ENCODE measurements at regions not wholly inside any gene's neighbourhood (a gene's known extent, or its start where the extent isn't known, plus 50 kb on each side); places are given as distances from the start of the nearest gene placed in this dataset.

DNA sequence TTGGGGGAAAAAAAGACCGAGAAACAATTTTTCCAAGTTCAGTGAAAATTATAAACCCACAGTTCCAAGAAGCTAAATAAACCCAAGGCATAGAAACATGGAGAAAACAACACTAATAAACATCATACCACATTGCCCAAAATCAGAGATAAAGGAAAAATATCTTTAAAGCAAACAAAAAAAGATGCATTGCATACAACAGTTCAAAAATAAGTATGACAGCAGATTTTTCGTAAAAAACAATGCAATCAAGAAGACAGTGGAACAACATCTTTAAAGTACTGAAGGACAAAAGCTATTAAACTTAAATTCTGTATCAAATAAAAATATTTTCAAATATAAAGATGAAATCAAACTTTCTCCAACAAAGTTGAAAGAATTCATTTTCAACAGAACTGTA lies 921.3 kb downstream of the METTL15 start:
- no peak for DNase-seq

DNA sequence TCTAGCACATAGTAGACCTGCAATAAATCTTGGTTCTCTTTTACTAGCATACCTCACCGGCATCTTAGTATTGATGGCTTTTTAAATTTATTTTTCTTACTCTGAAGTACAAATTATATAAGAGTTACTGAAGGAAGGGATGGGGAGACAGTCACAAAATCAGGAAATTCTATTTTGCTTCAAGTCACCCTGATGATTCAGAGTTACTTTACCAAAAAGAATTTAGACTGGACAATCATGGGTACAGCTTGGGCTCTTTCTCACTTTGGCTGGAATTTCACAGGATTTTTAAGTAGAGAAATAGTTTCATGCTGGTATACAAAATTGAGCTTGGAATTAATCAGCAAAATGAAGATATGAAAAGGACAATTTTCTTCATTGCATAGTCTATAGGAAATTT lies 919.2 kb downstream of the METTL15 start:
- peak; percentile 38 for DNase-seq

DNA sequence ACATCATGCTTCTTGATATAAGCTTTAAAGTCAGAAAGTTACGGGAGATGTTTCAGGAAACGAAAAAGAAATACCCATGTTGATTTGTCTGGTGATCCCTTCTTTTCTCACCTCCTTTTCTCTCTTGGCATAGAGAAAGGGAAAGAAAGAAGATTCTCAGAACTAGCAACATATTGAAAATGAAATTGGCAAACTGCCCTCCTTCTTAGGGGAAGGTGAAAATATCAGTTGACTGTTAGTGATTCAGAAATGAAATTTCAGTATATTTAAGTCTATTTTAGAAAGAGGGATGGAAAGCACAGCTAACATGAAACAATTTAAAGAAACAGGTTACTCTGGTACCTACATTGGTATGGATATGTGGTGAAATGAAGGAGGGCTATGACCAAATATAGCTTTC lies 918.1 kb downstream of the METTL15 start:
- no peak for DNase-seq

DNA sequence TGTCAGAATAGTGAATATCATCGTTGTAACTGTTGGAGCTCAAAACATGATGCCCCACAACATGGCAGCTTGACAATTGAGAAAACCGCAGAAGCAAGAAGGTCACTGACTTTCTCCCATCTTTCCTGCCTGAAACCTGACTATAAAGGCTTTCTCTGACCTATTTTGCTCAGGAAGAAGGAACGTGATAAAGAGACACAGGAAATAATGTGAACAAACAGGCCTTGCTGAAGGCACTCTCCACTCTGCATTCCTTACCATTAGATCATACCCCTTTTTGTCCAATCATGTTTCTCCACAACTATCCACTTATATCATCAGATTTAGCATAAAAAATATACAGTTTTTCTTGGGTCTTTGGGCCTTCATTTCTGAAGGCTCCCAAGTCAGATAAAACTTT lies 916.8 kb downstream of the METTL15 start:
- DNase-seq = peak; percentile 45

DNA sequence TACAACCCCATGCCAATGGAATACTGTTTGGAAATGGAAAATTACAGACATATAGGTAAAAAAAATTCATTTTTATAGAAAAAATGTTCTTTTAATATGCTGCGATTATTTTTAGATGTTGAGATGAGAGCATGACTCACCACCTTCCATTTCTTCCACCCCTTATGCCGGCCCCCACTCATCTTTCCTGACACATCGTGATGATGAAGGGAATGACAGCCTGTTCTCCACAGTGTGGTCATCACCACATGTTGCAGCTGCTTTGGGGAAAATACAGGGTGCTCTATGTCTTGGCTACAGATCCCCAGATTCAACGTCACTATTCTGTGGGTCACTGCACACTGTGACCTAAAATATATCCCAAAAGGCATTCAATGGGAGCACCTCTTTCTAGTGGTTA lies 916.2 kb downstream of the METTL15 start:
- DNase-seq = peak; percentile 67

DNA sequence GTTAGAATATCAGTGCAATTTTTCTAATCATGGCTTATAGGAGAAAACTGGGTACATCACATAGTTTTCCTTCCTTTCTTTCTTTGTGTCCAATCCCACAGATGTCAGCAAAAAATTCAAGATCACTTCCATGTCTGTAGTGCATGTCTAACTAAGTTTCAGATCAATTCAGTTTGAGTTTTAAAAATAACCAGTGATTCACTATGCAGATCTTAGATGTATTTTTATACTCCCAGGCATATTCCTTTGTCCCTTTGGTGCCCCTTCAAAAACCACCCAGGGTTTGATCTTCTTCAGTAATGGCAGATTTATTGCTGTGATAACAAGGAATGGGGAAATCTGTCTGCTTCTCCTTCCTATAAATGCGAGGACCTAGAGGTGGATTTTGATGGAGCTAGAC lies 915.6 kb downstream of the METTL15 start:
- DNase-seq = no peak

DNA sequence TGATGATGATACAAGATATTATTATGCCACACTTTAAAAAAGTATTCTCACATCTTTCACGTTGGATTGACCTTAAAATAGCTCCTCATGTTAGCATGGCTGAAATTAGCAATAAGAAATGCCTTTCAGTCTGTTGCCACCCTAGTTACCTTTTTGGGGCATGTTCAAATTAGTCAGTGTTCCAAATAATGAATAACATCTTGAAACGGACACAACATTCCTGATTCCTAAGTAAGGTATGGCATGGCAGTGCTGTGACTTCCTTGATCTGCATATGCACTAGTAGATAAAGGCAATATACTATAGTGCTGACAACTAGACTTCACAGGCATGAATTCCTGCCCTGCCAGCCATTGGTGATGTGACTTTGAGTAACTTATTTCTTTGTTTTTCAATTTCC lies 914.5 kb downstream of the METTL15 start:
- DNase-seq = peak; percentile 41

DNA sequence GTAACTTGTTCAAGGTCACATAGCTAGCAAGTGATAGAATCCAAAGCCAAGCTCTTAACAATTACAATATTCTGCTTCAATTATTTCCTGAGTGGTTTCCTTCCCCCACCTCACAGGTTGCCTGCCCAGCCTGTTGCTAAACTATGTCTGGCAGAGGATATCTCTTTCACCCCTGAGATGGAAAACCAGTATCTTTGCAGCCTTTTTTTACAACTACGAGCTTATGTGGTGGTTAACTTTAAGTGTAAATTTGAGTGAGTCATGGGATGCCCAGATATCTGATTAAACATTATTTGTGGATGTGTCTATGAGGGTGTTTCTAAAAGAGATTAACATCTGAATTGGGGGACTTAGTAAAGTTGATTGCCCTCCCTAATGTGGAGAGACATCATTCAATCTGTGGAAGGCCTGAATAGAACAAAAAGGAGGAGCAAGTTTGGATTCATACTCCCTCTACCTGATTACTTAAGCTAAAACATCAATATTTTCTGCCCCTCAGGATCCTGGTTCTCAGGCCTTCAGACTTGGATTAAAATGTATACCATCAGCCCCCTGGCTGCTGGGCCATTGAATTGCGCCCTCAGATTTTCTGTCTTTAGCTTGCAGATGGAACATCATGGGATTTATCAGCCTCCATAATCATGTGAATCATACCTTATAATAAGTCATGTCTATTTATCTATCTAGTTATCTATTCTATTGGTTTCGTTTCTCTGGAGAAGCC lies 911.9 kb downstream of the METTL15 start:
- peak; percentile 53 for DNase-seq

DNA sequence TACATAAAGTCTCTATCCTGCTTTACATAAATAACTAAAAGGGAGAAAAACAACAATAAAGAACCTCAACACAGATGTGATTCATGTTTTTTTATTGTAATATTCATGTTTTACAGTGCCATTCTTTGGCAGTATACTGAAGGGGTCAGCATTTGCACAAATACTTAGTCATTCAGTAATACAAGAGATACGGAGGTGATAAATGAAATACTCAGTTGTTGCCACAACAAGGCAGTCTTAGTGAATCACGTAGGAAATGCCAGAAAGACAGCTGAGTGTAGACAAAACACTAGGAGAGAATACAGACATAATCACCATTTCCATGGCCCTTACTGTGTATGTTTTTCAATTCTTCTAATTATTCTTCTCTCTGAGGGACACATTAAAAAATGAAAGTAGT lies 910.4 kb downstream of the METTL15 start:
- peak; percentile 85 for DNase-seq

DNA sequence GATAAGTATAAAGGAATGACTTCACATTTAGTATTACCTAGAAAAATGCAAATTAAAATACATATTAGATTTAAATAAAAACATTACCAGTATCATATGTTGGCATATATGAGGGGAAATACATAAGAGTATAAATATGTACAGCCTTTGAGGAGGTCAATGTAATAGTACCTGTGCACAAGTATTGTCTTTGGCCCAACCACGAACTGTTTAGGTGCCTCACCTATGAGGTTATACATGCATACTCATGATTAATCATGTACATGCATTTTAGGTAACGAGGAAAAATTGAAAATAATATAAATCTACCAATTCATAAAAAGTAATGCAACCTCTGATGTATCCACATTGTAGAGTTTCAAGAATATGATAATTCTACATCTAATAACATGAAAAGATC lies 909.8 kb downstream of the METTL15 start:
- no peak for DNase-seq

DNA sequence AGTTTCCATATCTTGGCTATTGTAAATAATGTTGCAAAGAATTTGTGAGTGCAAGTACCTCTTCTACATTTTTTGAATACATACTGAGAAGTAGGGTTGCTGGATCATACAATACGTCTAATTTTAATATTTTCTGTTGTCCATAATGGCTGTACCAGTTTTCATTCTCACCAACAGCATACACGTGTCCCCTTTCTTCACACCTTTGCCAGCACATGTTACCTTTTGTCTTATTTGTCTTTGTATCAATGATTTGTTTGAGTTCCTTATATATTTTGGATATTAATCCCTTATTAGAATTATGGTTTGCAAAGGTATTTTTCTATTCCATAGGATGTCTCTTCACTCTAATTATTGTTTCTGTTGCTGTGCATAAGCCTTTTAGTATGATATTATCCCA lies 904.3 kb downstream of the METTL15 start:
- DNase-seq = no peak

DNA sequence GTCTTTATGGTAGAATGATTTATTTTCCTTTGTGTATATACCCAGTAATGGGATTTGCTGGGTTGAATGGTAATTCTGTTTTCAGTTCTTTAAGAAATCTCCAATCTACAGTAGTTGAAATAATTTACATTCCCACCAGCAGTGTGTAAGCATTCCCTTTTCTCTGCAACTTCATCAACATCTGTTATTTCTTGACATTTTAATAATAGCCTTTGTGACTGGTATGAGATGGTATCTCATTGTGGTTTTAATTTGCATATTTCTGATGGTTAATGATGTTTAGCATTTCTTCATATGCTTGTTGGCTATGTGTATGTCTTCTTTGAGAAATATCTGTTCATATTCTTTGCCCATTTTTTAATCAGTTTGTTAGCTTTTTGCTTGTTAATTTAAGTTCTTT lies 901.2 kb downstream of the METTL15 start:
- peak; percentile 71 for DNase-seq

DNA sequence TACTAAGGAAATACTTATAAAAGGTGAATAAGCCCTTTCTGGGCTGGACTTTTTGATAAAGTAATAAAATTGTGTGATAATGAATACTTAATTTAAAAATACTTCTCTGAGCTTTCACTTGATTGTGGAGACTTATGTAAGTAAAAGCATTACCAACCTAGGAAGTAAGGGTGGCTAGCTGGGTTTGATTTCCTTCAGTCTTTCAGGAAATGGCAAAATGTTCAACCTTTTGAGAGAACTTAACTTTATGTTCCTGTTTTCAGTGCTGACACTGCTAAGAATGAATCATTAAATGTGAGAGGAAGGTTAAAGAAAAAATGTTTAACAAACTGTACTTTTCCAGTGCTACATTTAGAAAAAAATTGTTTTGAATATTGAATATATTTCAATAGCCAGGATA lies 900.3 kb downstream of the METTL15 start:
- DNase-seq = no peak

DNA sequence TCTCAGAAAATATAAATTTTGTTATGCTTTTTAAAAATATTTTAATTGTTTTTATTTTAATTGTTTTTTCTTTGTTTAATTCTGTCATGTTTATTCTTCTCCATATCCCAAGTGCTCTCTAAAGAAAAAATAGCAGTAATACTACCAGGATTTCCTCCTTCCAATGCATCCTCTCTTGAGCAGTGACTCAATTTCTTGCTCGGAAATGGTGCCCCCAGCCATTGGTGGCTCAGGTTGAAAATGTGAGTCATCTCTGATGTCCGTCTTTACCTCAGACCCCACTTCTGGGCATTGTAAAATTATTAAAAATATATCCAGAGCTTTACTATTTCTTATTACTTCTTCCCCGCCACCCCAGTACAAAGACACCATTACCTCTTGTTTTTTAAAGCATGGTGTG lies 898.5 kb downstream of the METTL15 start:
- DNase-seq = no peak

DNA sequence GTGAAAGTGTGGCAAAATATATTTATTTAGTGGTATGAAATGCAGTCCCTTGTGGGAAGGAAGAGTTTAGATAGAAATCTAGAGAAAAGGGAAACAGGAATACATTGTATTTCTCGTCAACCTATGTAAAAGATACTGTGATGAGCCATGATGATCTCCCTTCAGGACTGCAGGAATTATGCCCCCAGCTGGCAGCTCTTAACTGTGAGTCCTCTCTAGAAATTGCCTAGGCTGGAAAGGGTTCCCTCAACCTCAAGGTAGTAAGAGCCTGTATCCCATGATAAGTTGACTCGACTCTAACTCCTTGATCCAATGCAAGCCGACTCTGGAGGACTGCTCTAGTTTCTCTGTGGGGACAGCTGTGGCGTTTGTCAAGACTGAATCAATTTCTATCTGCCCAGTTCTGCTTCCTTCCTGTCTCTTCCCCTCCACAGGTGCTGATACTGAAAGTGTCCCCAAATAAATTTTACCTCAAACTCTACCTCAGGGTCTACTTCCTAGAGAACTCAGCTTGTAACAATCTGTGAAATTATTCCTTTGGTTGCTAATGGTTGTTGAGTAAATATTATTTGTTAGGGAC lies 897.3 kb downstream of the METTL15 start:
- DNase-seq = no peak

DNA sequence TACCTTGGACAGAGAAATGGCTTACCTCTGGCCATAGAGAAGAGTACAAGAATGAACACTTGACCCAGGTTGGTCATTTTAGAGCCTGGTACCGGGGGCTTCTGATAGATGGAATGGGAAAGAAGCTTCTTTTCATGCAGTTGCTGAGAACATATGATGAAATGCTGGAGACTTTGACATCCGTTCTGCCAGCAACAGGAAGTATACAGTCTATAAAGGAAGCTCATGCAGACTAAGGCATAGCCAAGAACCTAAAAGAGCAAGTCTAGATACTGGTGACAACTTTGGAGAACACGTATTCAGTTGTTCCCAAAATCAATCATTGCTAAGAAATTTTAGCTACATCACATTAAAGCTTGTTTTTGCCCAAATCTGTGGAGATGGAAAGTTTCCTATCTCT lies 894.6 kb downstream of the METTL15 start:
- DNase-seq = no peak

DNA sequence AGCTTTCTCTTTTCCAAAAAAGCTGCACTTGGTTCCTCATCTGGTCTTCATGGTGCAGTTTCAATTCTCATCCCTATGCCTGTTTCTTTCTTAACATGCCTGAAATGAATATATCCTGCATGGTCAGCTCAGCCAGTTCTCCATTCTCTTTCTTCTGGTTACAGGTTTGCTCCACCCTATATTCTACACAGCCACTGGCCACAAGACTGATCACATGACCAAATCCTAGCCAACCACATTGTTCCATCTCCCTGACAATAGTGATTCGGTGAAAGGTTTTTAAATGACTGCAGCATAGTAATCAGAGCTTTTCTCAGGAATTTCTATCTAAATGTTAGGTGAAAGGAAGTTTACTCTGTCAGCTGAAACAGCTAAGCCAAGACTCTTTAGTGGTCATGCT lies 891.4 kb downstream of the METTL15 start:
- no peak for DNase-seq

DNA sequence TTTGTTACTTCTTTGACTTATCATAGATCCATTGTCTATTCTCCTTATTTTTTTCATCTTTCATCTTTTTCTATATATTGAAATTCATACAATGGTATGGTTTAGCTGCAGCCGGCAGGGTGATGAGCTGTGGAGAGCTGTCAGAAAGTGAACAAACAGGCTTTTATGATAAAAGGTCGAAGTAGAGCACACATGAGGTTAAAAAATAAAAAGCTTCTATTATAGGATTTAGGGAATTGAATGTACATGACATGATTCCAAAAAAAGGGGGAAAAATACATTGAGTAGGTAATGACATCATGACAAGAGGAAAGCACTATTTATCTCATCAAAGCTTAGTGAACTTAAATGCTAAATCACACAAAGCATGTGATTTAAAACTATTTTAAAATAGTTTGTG lies 884.8 kb downstream of the METTL15 start:
- no peak for DNase-seq

DNA sequence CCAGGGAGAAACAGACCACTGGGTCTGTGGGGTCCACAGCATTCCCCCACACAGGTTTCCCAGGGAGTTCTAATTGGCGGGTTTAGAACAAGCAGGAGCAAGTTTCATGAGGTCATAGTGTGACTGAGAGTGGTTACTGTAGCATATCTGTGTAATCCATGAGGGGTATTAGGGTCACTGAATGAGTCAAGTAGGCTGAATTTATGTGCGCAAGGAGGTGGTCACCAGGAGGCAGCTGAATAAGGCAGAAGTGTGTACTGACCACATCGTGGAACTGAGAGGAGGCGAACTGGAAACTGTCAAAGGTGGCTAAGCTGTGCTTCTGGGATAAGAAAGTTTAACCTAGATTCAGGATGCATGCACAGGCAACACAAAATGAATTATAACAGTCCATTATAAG lies 876.0 kb downstream of the METTL15 start:
- no peak for DNase-seq

DNA sequence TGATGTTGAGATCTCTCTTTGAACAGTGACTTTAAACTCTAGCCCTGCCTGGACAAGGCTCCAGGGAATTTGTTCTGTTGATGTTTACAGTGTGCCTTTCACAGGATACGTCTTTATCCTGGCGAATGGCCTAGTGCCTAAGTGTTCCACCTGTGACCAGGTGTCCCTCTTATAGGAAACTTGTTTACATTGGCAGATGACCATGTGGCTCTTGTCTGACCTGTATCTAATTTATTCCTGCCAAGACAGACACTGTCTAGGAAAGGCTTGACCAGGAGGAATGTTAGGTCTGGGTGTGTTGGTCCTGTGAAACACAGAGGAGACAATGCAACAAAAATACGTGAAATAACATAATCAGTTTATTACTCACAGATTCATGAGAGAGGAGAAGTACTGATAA lies 875.6 kb downstream of the METTL15 start:
- no peak for DNase-seq

DNA sequence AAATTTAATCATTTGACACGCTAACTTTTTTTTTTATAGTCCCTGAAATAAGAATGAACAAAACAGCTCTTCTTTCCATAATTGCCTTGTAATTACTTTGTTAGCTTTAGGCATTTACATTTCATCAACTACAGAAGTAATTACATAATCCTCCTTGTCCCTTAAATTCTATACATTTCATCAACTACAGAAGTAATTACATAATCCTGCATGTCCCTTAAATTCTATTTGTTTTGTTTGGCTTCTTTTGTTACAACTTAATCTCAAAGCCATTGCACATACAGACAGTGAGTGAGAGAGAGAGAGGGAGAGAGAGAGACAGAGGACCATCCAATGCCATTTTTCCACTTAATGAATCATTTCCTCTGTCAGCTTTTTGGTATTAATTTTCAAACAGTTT lies 873.2 kb downstream of the METTL15 start:
- DNase-seq = peak; percentile 61

DNA sequence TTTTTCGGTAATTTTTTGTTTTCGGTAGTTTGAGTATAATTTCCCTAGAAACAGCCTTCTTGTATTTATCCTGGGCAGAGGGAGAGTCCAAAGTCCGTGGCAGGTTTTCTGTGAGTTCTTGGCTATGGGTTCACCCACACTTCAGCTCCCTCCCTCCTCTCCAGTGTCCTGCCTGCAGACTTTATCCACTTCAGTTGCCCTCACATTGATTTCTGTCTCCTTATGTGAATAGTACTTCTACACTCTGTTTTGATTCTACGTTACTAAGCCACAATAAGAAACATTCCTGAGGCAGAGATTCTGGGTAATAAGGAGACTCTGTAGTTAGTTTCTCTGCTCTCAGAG lies 868.6 kb downstream of the METTL15 start:
- no peak for DNase-seq

DNA sequence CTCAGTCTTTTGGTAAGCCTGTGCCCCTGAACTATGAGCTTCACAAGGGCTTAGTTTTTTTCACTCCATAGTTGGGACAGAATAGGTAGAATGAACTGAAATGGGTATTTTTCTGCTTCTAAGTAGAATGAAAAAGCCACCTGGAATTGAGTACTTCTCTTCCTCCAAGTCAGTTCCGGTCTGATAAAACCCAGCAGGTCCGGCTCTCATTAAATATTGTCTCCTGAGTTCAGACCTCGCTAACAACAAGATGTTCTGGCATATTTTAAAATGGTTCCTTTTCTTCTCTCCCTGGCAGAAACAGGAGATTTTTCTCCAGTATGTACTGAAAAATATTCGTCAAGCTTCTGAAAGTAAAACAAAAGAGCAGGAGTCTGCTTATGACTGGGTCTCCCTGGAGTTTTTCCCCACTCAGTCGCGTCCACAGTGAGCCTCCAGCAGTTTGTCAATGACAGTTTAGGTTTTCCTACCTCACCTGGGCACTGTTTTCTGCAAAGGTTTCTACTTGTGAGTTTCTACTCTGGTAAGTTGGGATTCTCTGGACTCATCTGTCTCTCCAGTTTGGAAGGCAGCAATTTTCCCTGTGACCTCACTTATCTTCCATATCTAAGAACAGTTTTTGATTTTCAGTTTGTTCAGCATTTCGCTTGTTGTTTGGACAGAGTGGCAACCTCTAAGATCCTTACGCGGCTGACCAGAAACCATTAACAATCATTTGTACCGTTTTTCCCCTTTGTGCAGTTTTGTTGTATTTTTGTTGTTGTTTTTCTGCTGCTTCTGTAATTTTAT lies 868.0 kb downstream of the METTL15 start:
- no peak for DNase-seq

DNA sequence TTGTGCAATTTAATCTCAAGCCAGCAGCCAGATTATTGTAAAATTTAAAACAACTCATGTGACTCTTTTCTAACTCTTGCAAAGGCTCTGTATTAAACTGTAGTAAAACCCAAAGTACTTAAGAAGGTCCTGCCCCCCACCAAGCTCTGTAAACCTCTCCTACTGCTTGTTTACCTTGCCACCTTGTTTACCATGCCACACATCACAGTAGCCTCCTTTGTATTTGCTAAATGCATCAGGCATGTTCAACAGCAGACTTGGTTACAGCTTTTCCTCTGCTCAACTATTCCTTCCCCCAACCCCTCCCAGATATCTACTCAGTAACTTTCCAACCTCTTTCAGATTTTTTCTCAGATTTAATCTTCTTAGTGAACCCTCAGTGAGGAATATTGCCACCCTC lies 861.6 kb downstream of the METTL15 start:
- DNase-seq = no peak

DNA sequence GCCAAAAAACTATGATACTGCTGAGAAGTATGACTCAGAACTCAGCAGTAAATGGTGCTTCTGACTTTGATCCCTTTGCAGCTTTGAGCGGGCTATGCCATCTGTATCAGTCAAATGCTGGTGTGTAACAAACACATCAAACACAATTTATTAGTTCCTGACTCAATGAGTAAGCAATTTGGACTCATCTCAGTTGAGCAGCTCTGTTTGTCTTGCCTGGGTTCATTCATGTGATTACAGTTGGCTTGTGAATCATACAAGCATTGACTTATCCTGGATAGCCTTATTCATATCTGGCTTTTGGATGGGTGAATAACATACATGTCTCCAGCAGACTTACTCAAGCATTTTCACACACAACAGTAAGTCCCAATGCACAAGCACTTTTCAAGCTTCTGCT lies 858.8 kb downstream of the METTL15 start:
- peak; percentile 41 for DNase-seq
